HepG2 (cell line): ENCODE measurements at regions not wholly inside any gene's neighbourhood (a gene's known extent, or its start where the extent isn't known, plus 50 kb on each side); places are given as distances from the start of the nearest gene placed in this dataset.

ENCODE experiments used
- ATAC-seq: fragments of 200-7000 bp; cut with Tn5 transposase; 3 replicates; pipeline ENCODE4 v1.9.1; 2020; ENCODE audit warnings: mild to moderate bottlenecking, moderate library complexity
- BruUV-seq: library from RNA; stranded (reverse); fragments of 400-500 nt; replicated peaks from 2 replicates; lab custom pipeline; 2021; lab: Mats Ljungman, UMichigan
- CTCF ChIA-PET: fragments of 300-600 bp; formaldehyde crosslinking; extraction: SDS; loops from one replicate; lab custom pipeline; 2021; ENCODE audit warnings: low total read pairs, inconsistent platforms, low intra/inter-chr PET ratio; lab: Yijun Ruan, JAX
- POLR2A ChIA-PET: fragments of 350-600 bp; sonication (Branson Sonifier 250); formaldehyde crosslinking; loops from one replicate; lab custom pipeline; 2020; ENCODE audit warnings: antibody characterized with exemption, inconsistent platforms; lab: Yijun Ruan, JAX
- DNase-seq: peaks from one replicate; pipeline ENCODE4 v3.0.0-alpha.2; 2015; ENCODE audit warnings: low spot score
- FAIRE-seq: peaks from 3 replicates; lab custom pipeline; 2011; peaks lifted over from hg19 to GRCh38; lab: Jason Lieb, UNC
- H2AFZ ChIP-seq: one replicate; pipeline ENCODE4 v1.6.1; 2011; ENCODE audit warnings: low read length, inconsistent platforms
- H3K27ac ChIP-seq: fragments of 300-600 bp; 3 replicates; pipeline ENCODE4 v1.8.0; 2011; ENCODE audit warnings: mixed run types, mild to moderate bottlenecking, mixed read lengths, low read length, inconsistent platforms; ENCODE audit not compliant: insufficient read depth; ENCODE audit errors: extremely low read length
- H3K27me3 ChIP-seq, 2 experiments: fragments of 200-600 bp in 1 of 2; 2 replicates in 1 of 2; 3 replicates in 1 of 2; pipeline versions ENCODE4 v1.6.0 to v1.8.0; 2011; ENCODE audit warnings: low read length in 2 of 2, mild to moderate bottlenecking in 2 of 2, moderate library complexity in 2 of 2, inconsistent platforms in 1 of 2; ENCODE audit not compliant: insufficient read depth in 2 of 2, control insufficient read depth in 1 of 2
- H3K36me3 ChIP-seq, 2 experiments: fragments of 200-600 bp in 1 of 2; replicated peaks in 1 of 2; 2 replicates in 1 of 2; 3 replicates in 1 of 2; pipeline versions ENCODE4 v1.5.1 to v1.8.0; 2011; ENCODE audit warnings: low read length in 2 of 2, inconsistent platforms in 1 of 2; ENCODE audit not compliant: insufficient read depth in 2 of 2, control insufficient read depth in 1 of 2
- H3K4me1 ChIP-seq: 2 replicates; pipeline ENCODE4 v1.5.1; 2012; ENCODE audit warnings: low read length, inconsistent platforms; ENCODE audit not compliant: insufficient read depth
- H3K4me2 ChIP-seq: 2 replicates; pipeline ENCODE4 v1.6.0; 2011; ENCODE audit warnings: low read depth, low read length, inconsistent platforms
- H3K4me3 ChIP-seq, 3 experiments: fragments of 200-600 bp in 1 of 3; sonication (generic), shearing (Covaris generic) in 1 of 3; replicated peaks in 1 of 3; 2 replicates each; pipeline ENCODE4 v1.5.1; 2011 to 2016; ENCODE audit warnings: low read length in 3 of 3, inconsistent platforms in 2 of 3, low read depth in 2 of 3, mild to moderate bottlenecking in 2 of 3, control low read depth in 1 of 3, mixed read lengths in 1 of 3; ENCODE audit not compliant: insufficient read depth in 1 of 3
- H3K79me2 ChIP-seq: one replicate; pipeline ENCODE4 v1.6.1; 2011; ENCODE audit warnings: low read length, inconsistent platforms; ENCODE audit not compliant: insufficient read depth
- H3K9ac ChIP-seq: 2 replicates; pipeline ENCODE4 v1.6.0; 2011; ENCODE audit warnings: mild to moderate bottlenecking, low read depth, low read length, inconsistent platforms; ENCODE audit not compliant: insufficient read depth
- H3K9me3 ChIP-seq: 2 replicates; pipeline ENCODE4 v1.5.1; 2012; ENCODE audit warnings: mild to moderate bottlenecking, low read length
- H4K20me1 ChIP-seq: 2 replicates; pipeline ENCODE4 v1.6.0; 2011; ENCODE audit warnings: inconsistent platforms, mild to moderate bottlenecking, low read length, moderate library complexity; ENCODE audit not compliant: insufficient read depth
- CEBPZ ChIP-seq: IDR thresholded peaks from 2 replicates; pipeline ENCODE4 v1.6.1; 2012; ENCODE audit warnings: low read length, improper control_type of control experiment
- DZIP1 ChIP-seq: sonication (generic); formaldehyde crosslinking; IDR thresholded peaks from 2 replicates; pipeline ENCODE4 v1.5.0; 2020; ENCODE audit warnings: mild to moderate bottlenecking, missing genetic modification reagents
- GTF3A ChIP-seq: sonication (generic); formaldehyde crosslinking; conservative IDR thresholded peaks from 2 replicates; pipeline ENCODE4 v1.4.0; 2020; ENCODE audit warnings: mild to moderate bottlenecking, missing genetic modification reagents
- IRF2 ChIP-seq: IDR thresholded peaks from 2 replicates; pipeline ENCODE4 v1.6.1; 2018; ENCODE audit warnings: missing genetic modification reagents, missing compliant biosample characterization
- ZNF256 ChIP-seq: sonication (generic); formaldehyde crosslinking; conservative IDR thresholded peaks from 2 replicates; pipeline ENCODE4 v1.4.0; 2020; ENCODE audit warnings: missing genetic modification reagents
- ZNF274 ChIP-seq: sonication (generic); formaldehyde crosslinking; IDR thresholded peaks from 2 replicates; pipeline ENCODE4 v1.5.1; 2020; ENCODE audit warnings: mild to moderate bottlenecking, missing genetic modification reagents
- ZNF333 ChIP-seq: sonication (generic); formaldehyde crosslinking; IDR thresholded peaks from 2 replicates; pipeline ENCODE4 v1.4.0; 2020; ENCODE audit warnings: mild to moderate bottlenecking, missing genetic modification reagents, borderline replicate concordance
- ZNF431 ChIP-seq: sonication (generic); formaldehyde crosslinking; IDR thresholded peaks from 2 replicates; pipeline ENCODE4 v1.9.0; 2022; ENCODE audit warnings: missing genetic modification reagents, low read depth, mild to moderate bottlenecking, borderline replicate concordance
- ZNF576 ChIP-seq: sonication (generic); formaldehyde crosslinking; IDR thresholded peaks from 2 replicates; pipeline ENCODE4 v1.4.0; 2020; ENCODE audit warnings: mild to moderate bottlenecking, missing genetic modification reagents
- ZNF605 ChIP-seq: sonication (generic); formaldehyde crosslinking; IDR thresholded peaks from 2 replicates; pipeline ENCODE4 v1.8.0; 2022; ENCODE audit warnings: mild to moderate bottlenecking, missing genetic modification reagents
- ZNF691 ChIP-seq: sonication (generic); formaldehyde crosslinking; IDR thresholded peaks from 2 replicates; pipeline ENCODE4 v1.4.0; 2020; ENCODE audit warnings: missing genetic modification reagents, low read depth, mild to moderate bottlenecking, borderline replicate concordance
- ZNF749 ChIP-seq: sonication (generic); formaldehyde crosslinking; IDR thresholded peaks from 2 replicates; pipeline ENCODE4 v1.8.0; 2022; ENCODE audit warnings: mild to moderate bottlenecking, missing genetic modification reagents, moderate library complexity, borderline replicate concordance
- in situ Hi-C: cut with HindIII; loops from 2 replicates; pipeline ENCODE4 v1.10.0; 2017; ENCODE audit warnings: low pct_unique_long_range_greater_than_20kb; ENCODE audit not compliant: extremely low pct_ligation_motif_present
- intact Hi-C: fragments of 100-400 bp; cut with micrococcal nuclease; formaldehyde crosslinking; loops from one replicate; pipeline ENCODE4 v1.10.0; 2022; ENCODE audit not compliant: unreplicated experiment

- in situ Hi-C loops (no loop called here), intact Hi-C loops (no loop called here)
- Histone ChIP-seq H3K36me3 (no peaks in the 10 kb centered on the region), H4K20me1 (no peaks in the 10 kb centered on the region), H2AFZ (no peak overlapping the region), H3K4me1 (no peaks in the 10 kb centered on the region), H3K79me2 (no peaks in the 10 kb centered on the region), H3K9me3 (peaks cover 21% of the 10 kb centered on the region; the same call in 1 of the 2 replicates), H3K4me3 (no peak overlapping the region), H3K9ac (no peak overlapping the region), H3K27me3 (no peaks in the 10 kb centered on the region), H3K27ac (no peak overlapping the region), H3K4me2 (no peak overlapping the region)
- FAIRE-seq (no peak), ATAC-seq (no peak), DNase-seq (no peak)
- BruUV-seq = no TSS peak
- no peak for TF ChIP-seq IRF2 (CRISPR knock-in tag)
- TF ChIP-seq ZNF691 = no peak
- TF ChIP-seq ZNF333 = no peak
- no peak for TF ChIP-seq ZNF605 (CRISPR knock-in tag)
- no peak for TF ChIP-seq ZNF576 (CRISPR knock-in tag)
- no peak for TF ChIP-seq ZNF256 (CRISPR knock-in tag)
- no peak for TF ChIP-seq CEBPZ
- TF ChIP-seq DZIP1 (CRISPR knock-in tag) = no peak
- no peak for TF ChIP-seq ZNF749 (CRISPR knock-in tag)
- TF ChIP-seq ZNF431 (CRISPR knock-in tag) = no peak
- no peak for TF ChIP-seq ZNF274
- TF ChIP-seq GTF3A (CRISPR knock-in tag) = no peak
- CTCF ChIA-PET = no interaction called here
- POLR2A ChIA-PET = no interaction called here
Measured at GRCh38 chr6:80696268-80696667, 589.8 kb downstream of the BCKDHB start.
